ENCODE measurements at regions not wholly inside any gene's neighbourhood (a gene's known extent, or its start where the extent isn't known, plus 50 kb on each side); places are given as distances from the start of the nearest gene placed in this dataset.

GRCh38 chr2:83971547-83971946, 487.5 kb downstream of the SUCLG1 start (continued):
- TF ChIP-seq HMBOX1 (IDR thresholded peaks at IDR 0.05) (peak; percentile 91), KLF16 (IDR thresholded peaks at IDR 0.05) (peak; percentile 96), SNIP1 (IDR thresholded peaks at IDR 0.05; ENCODE audit: low read depth) (no peak), KLF1 (tag; IDR thresholded peaks at IDR 0.05) (no peak), SP2 (IDR thresholded peaks at IDR 0.05; ENCODE audit: extremely low read depth, low read depth, low read length, poor library complexity, severe bottlenecking) (no peak)

GRCh38 chr2:83970217-83970929, 488.7 kb downstream of the SUCLG1 start:
- H4K20me1 ChIP-seq (replicated peaks; ENCODE audit: control insufficient read depth, insufficient read depth, low read length): no peaks in the 10 kb centered on the region
- 11% methylated on average over 4 of the region's 4 CpGs for WGBS (ENCODE audit: insufficient coverage, low coverage, missing lambda C conversion rate)
- intact Hi-C loops (cut with micrococcal nuclease) (loop anchor here (2.0 to 10.0 kb wide), 2 partner anchors 20 to 186 kb away; no protein-coding TSS in a partner anchor), in situ Hi-C loops (cut with MboI) (no loop called here)
- peak overlapping the region; percentile 83 for H3K27ac ChIP-seq (ENCODE audit: extremely low read depth, low read depth, low read length)
- no peak overlapping the region for H3K4me3 ChIP-seq
- H3K9me1 ChIP-seq (ENCODE audit: control insufficient read depth, insufficient read depth, low read length): no peaks in the 10 kb centered on the region
- H3K4me2 ChIP-seq (ENCODE audit: insufficient read depth, low read length): peak overlapping the region; percentile 4; the same call in 1 of the 2 replicates
- peaks cover 3 to 45% of the 10 kb centered on the region in 2 experiments; a peak in 4 of 5 replicates for H3K4me1 ChIP-seq (replicated peaks in 1 of 2; ENCODE audit: control insufficient read depth in 2 of 2, insufficient read depth in 2 of 2, low read length in 2 of 2)
- H3K79me2 ChIP-seq (ENCODE audit: control insufficient read depth, insufficient read depth, low read length): no peaks in the 10 kb centered on the region
- H2AFZ ChIP-seq (ENCODE audit: low read depth, low read length): peak overlapping the region; percentile 82
- POLR2A ChIA-PET: interaction anchor here (1.0 kb wide), 1 partner anchor 29 kb away, joined by 3 read pairs; no protein-coding TSS in a partner anchor
- CTCF ChIA-PET (ENCODE audit: low intra/inter-chr PET ratio): no interaction called here
- H3K9ac ChIP-seq (ENCODE audit: insufficient read depth in 1 of 2, low read depth in 2 of 2, low read length in 2 of 2): peak overlapping the region in 1 of 2 experiments; percentile 29; a peak in 1 of 4 replicates
- H3K27me3 ChIP-seq (ENCODE audit: control insufficient read depth in 2 of 2, insufficient read depth in 2 of 2, low read length in 2 of 2): no peaks in the 10 kb centered on the region
- H3K36me3 ChIP-seq (ENCODE audit: control insufficient read depth, insufficient read depth, low read length): no peaks in the 10 kb centered on the region; the same call in 2 of the 3 replicates
- peak in 2 of 4 experiments; percentile 18 to 52 for DNase-seq (ENCODE audit: extremely low read depth in 1 of 4, low spot score in 3 of 4)
- BruUV-seq (replicated peaks): no TSS peak
- ATAC-seq: peak; percentile 50
- H3K9me3 ChIP-seq (replicated peaks; ENCODE audit: control insufficient read depth, insufficient read depth, low read depth, low read length): peaks cover 5% of the 10 kb centered on the region
- FAIRE-seq: peak; percentile 58
- TF ChIP-seq HIVEP1 (CRISPR knock-in tag; IDR thresholded peaks at IDR 0.05) (no peak), SMARCE1 (IDR thresholded peaks at IDR 0.05) (peak; percentile 52; the same call in 1 of the 2 replicates), ZBTB40 (IDR thresholded peaks at IDR 0.05) (peak; percentile 75), ZBTB40 (CRISPR knock-in tag; IDR thresholded peaks at IDR 0.05) (no peak)
